ENCODE measurements at regions not wholly inside any gene's neighbourhood (a gene's known extent, or its start where the extent isn't known, plus 50 kb on each side); places are given as distances from the start of the nearest gene placed in this dataset.

DNA sequence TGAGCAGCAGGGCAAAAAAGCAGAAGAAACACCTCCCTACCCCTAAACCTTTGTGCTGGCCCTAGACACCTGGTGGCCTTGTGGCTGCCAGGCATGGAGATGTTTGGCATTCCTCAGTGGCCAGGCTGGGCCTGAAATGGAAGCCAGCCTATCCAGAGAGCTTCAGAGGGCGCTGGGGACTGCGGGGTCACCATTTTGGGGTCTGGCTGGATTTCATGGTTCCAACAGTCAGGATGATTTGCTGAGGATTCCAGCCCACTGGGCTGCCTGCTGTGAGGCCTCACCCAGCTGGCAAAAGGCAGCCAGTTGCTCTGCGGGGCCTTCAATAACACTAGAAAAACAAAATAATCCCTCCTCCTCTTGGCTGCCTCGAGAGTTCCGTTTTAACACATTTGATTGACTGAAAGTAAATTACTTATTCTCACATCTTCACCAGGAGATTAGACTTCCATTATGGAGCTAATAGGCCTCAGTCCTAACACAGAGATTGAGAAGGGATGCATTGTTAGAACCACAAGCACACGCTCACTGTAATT is 154.1 kb downstream of the EN1 start:
- TF ChIP-seq, protein P1, sequence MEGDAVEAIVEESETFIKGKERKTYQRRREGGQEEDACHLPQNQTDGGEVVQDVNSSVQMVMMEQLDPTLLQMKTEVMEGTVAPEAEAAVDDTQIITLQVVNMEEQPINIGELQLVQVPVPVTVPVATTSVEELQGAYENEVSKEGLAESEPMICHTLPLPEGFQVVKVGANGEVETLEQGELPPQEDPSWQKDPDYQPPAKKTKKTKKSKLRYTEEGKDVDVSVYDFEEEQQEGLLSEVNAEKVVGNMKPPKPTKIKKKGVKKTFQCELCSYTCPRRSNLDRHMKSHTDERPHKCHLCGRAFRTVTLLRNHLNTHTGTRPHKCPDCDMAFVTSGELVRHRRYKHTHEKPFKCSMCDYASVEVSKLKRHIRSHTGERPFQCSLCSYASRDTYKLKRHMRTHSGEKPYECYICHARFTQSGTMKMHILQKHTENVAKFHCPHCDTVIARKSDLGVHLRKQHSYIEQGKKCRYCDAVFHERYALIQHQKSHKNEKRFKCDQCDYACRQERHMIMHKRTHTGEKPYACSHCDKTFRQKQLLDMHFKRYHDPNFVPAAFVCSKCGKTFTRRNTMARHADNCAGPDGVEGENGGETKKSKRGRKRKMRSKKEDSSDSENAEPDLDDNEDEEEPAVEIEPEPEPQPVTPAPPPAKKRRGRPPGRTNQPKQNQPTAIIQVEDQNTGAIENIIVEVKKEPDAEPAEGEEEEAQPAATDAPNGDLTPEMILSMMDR (IDR thresholded peaks at IDR 0.05; ENCODE audit: low read depth, low read length, poor library complexity, severe bottlenecking): no peak
- no peak for TF ChIP-seq EZH2phosphoT487 (IDR thresholded peaks at IDR 0.05; ENCODE audit: borderline replicate concordance, low read length)

Data from DOHH2 (cell line).